ENCODE measurements at regions not wholly inside any gene's neighbourhood (a gene's known extent, or its start where the extent isn't known, plus 50 kb on each side); places are given as distances from the start of the nearest gene placed in this dataset.

DNA sequence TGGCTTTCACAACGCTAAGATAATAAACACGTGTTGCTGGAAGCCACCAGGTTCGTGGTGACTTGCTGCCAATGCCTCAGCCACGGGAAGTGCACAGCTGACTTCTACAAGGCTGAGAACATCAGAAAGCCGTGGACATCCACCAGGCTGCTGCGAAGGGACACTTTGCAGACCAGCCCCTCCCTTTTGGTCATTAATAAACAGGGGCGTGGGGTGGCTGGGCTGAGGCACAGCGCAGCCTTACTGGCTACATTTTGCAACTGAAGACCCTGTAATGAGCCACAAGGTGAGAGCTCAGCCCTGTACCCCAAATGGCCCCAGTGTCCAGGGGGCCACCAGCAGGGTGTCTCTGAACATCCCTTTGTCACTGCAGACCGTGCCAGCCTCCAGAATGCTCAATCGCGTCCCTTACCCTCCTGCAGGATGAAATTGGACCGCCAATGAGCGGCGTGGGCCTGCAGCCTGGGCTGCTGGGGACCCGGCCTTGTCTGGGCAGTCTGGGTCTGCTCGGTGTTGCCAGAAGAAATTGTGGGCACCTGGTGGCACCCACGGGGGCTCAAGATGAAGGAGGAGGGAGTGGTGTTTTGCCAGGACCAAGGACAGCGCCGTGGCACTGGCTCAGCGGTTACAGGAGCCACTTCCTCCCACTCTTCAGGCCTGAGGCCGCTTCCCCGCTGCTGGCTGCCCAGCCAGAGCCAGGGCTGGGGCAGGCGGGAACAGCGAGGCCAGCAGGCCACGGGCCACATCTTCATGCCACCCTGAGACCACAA is 181.9 kb downstream of the CTTN start:
- TF ChIP-seq, protein P1, sequence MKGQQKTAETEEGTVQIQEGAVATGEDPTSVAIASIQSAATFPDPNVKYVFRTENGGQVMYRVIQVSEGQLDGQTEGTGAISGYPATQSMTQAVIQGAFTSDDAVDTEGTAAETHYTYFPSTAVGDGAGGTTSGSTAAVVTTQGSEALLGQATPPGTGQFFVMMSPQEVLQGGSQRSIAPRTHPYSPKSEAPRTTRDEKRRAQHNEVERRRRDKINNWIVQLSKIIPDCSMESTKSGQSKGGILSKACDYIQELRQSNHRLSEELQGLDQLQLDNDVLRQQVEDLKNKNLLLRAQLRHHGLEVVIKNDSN (IDR thresholded peaks at IDR 0.05) = no peak
- TF ChIP-seq, protein P2, sequence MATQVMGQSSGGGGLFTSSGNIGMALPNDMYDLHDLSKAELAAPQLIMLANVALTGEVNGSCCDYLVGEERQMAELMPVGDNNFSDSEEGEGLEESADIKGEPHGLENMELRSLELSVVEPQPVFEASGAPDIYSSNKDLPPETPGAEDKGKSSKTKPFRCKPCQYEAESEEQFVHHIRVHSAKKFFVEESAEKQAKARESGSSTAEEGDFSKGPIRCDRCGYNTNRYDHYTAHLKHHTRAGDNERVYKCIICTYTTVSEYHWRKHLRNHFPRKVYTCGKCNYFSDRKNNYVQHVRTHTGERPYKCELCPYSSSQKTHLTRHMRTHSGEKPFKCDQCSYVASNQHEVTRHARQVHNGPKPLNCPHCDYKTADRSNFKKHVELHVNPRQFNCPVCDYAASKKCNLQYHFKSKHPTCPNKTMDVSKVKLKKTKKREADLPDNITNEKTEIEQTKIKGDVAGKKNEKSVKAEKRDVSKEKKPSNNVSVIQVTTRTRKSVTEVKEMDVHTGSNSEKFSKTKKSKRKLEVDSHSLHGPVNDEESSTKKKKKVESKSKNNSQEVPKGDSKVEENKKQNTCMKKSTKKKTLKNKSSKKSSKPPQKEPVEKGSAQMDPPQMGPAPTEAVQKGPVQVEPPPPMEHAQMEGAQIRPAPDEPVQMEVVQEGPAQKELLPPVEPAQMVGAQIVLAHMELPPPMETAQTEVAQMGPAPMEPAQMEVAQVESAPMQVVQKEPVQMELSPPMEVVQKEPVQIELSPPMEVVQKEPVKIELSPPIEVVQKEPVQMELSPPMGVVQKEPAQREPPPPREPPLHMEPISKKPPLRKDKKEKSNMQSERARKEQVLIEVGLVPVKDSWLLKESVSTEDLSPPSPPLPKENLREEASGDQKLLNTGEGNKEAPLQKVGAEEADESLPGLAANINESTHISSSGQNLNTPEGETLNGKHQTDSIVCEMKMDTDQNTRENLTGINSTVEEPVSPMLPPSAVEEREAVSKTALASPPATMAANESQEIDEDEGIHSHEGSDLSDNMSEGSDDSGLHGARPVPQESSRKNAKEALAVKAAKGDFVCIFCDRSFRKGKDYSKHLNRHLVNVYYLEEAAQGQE (IDR thresholded peaks at IDR 0.05; ENCODE audit: low read depth) = peak; percentile 87
